ENCODE measurements at regions not wholly inside any gene's neighbourhood (a gene's known extent, or its start where the extent isn't known, plus 50 kb on each side); places are given as distances from the start of the nearest gene placed in this dataset.
"Not testable (repeated sequence)": the region's sequence is repeated elsewhere in the genome, so short reads cannot be mapped to it uniquely, and the experiment has no call there.

GRCh38 chr5:124831687-124832240 lies 85.3 kb upstream of the ZNF608 start:
- no peak for TF ChIP-seq CTCF (IDR thresholded peaks at IDR 0.05; ENCODE audit: low read depth, low read length, missing control alignments)
- no peak overlapping the region for H3K4me3 ChIP-seq (replicated peaks; ENCODE audit: low read depth, low read length)
- no peak for DNase-seq (ENCODE audit: extremely low read depth, low read depth)

- TF ChIP-seq CTCF (IDR thresholded peaks at IDR 0.05; ENCODE audit: low read depth, low read length, missing control alignments): no peak
- no peak overlapping the region for H3K4me3 ChIP-seq (replicated peaks; ENCODE audit: low read depth, low read length)
- DNase-seq (ENCODE audit: extremely low read depth, low read depth): no peak
These were observed 86.1 kb upstream of the ZNF608 start for GRCh38 chr5:124832510-124832909.

- not testable (repeated sequence) for DNase-seq (ENCODE audit: extremely low read depth, low read depth); H3K4me3 ChIP-seq (replicated peaks; ENCODE audit: low read depth, low read length)
These were observed 89.9 kb upstream of the ZNF608 start for GRCh38 chr5:124836314-124836713.

GRCh38 chr5:124839371-124839998 lies 93.0 kb upstream of the ZNF608 start:
- no peak overlapping the region for H3K4me3 ChIP-seq (replicated peaks; ENCODE audit: low read depth, low read length)
- DNase-seq (ENCODE audit: extremely low read depth, low read depth): no peak
- TF ChIP-seq CTCF (IDR thresholded peaks at IDR 0.05; ENCODE audit: low read depth, low read length, missing control alignments): no peak

- no peak for DNase-seq (ENCODE audit: extremely low read depth, low read depth)
- no peak overlapping the region for H3K4me3 ChIP-seq (replicated peaks; ENCODE audit: low read depth, low read length)
- no peak for TF ChIP-seq CTCF (IDR thresholded peaks at IDR 0.05; ENCODE audit: low read depth, low read length, missing control alignments)
These were observed 95.6 kb upstream of the ZNF608 start for GRCh38 chr5:124841829-124842712.

- no peak for TF ChIP-seq CTCF (IDR thresholded peaks at IDR 0.05; ENCODE audit: low read depth, low read length, missing control alignments)
These were observed 96.5 kb upstream of the ZNF608 start for GRCh38 chr5:124842725-124843595.

More at GRCh38 chr5:124842725-124843595, 96.5 kb upstream of the ZNF608 start:
- no peak for DNase-seq (ENCODE audit: extremely low read depth, low read depth)
- no peak overlapping the region for H3K4me3 ChIP-seq (replicated peaks; ENCODE audit: low read depth, low read length)
